MM.1S (cell line): ENCODE measurements at regions not wholly inside any gene's neighbourhood (a gene's known extent, or its start where the extent isn't known, plus 50 kb on each side); places are given as distances from the start of the nearest gene placed in this dataset.

Experiments
- DNase-seq: peaks from one replicate; pipeline ENCODE4 v3.0.0-alpha.2; 2015
- H2AFZ ChIP-seq: fragments of 300-600 bp; sonication (generic); 2 replicates; pipeline ENCODE4 v1.6.0; 2016; ENCODE audit warnings: antibody characterized with exemption, low read length
- H3F3A ChIP-seq: fragments of 300-600 bp; sonication (generic); 2 replicates; pipeline ENCODE4 v1.6.1; 2016; ENCODE audit warnings: mild to moderate bottlenecking, antibody characterized with exemption, low read length, moderate library complexity, mixed read lengths; ENCODE audit not compliant: insufficient read depth
- H3K27ac ChIP-seq: fragments of 300-600 bp; sonication (generic); 2 replicates; pipeline ENCODE4 v1.5.1; 2016; ENCODE audit warnings: mild to moderate bottlenecking, low read length
- H3K27me3 ChIP-seq: fragments of 300-600 bp; sonication (generic); replicated peaks from 2 replicates; pipeline ENCODE4 v1.6.0; 2016; ENCODE audit warnings: low read length; ENCODE audit not compliant: insufficient read depth
- H3K36me3 ChIP-seq: fragments of 300-600 bp; sonication (generic); replicated peaks from 2 replicates; pipeline ENCODE4 v1.6.1; 2016; ENCODE audit warnings: mild to moderate bottlenecking, low read length, mixed read lengths; ENCODE audit not compliant: insufficient read depth
- H3K4me1 ChIP-seq: fragments of 300-600 bp; sonication (generic); 2 replicates; pipeline ENCODE4 v1.6.1; 2016; ENCODE audit warnings: low read length, mixed read lengths
- H3K4me2 ChIP-seq: fragments of 300-600 bp; sonication (generic); 2 replicates; pipeline ENCODE4 v1.6.0; 2016; ENCODE audit warnings: low read depth, low read length
- H3K4me3 ChIP-seq: fragments of 300-600 bp; sonication (generic); 2 replicates; pipeline ENCODE4 v1.5.1; 2016; ENCODE audit warnings: low read length, mixed read lengths
- H3K79me2 ChIP-seq: fragments of 300-600 bp; sonication (generic); 2 replicates; pipeline ENCODE4 v1.6.1; 2016; ENCODE audit warnings: mixed run types, low read length, mixed read lengths
- H3K9ac ChIP-seq: fragments of 300-600 bp; sonication (generic); 2 replicates; pipeline ENCODE4 v1.6.1; 2016; ENCODE audit warnings: low read length, mixed read lengths
- H3K9me2 ChIP-seq: fragments of 300-600 bp; sonication (generic); replicated peaks from 2 replicates; pipeline ENCODE4 v1.6.1; 2016; ENCODE audit warnings: mild to moderate bottlenecking, low read length, mixed read lengths; ENCODE audit not compliant: insufficient read depth
- H3K9me3 ChIP-seq: fragments of 300-600 bp; sonication (generic); replicated peaks from 2 replicates; pipeline ENCODE4 v1.6.1; 2016; ENCODE audit warnings: mild to moderate bottlenecking, low read length, mixed read lengths; ENCODE audit not compliant: insufficient read depth
- H4K20me1 ChIP-seq: fragments of 300-600 bp; sonication (generic); 2 replicates; pipeline ENCODE4 v1.6.1; 2016; ENCODE audit warnings: mild to moderate bottlenecking, low read length, moderate library complexity, mixed read lengths; ENCODE audit not compliant: insufficient read depth
- CTCF ChIP-seq: fragments of 300-600 bp; sonication (generic); IDR thresholded peaks from 2 replicates; pipeline ENCODE4 v1.5.1; 2016; ENCODE audit warnings: antibody characterized with exemption, low read length, mixed read lengths
- EZH2 ChIP-seq: fragments of 300-600 bp; sonication (generic); optimal IDR thresholded peaks from 2 replicates; pipeline ENCODE3; 2017; ENCODE audit warnings: low read depth, mild to moderate bottlenecking, antibody characterized with exemption, low read length, mixed read lengths
- EZH2phosphoT487 ChIP-seq: fragments of 300-600 bp; sonication (generic); IDR thresholded peaks from 2 replicates; pipeline ENCODE4 v1.6.1; 2018; ENCODE audit warnings: antibody characterized with exemption, low read length

GRCh38 chr13:50374517-50374916 lies 359.3 kb downstream of the KCNRG start:
- DNase-seq: no peak
- Histone ChIP-seq H4K20me1 (no peaks in the 10 kb centered on the region), H3K27ac (no peak overlapping the region), H3K79me2 (no peaks in the 10 kb centered on the region), H2AFZ (no peak overlapping the region), H3K36me3 (no peaks in the 10 kb centered on the region), H3F3A (no peaks in the 10 kb centered on the region), H3K9me3 (no peaks in the 10 kb centered on the region), H3K27me3 (no peaks in the 10 kb centered on the region), H3K4me2 (no peak overlapping the region), H3K4me1 (no peaks in the 10 kb centered on the region), H3K4me3 (no peak overlapping the region), H3K9ac (no peak overlapping the region), H3K9me2 (no peaks in the 10 kb centered on the region)
- TF ChIP-seq EZH2phosphoT487: no peak
- TF ChIP-seq EZH2: no peak
- no peak for TF ChIP-seq CTCF

GRCh38 chr13:50375792-50376191 lies 360.5 kb downstream of the KCNRG start:
- Histone ChIP-seq H3K9me2 (no peaks in the 10 kb centered on the region), H3K9me3 (no peaks in the 10 kb centered on the region), H3K79me2 (no peaks in the 10 kb centered on the region), H3F3A (no peaks in the 10 kb centered on the region), H3K36me3 (no peaks in the 10 kb centered on the region), H3K4me1 (no peaks in the 10 kb centered on the region), H2AFZ (no peak overlapping the region), H3K27me3 (no peaks in the 10 kb centered on the region), H3K27ac (no peak overlapping the region), H3K4me2 (no peak overlapping the region), H3K4me3 (no peak overlapping the region), H3K9ac (no peak overlapping the region), H4K20me1 (no peaks in the 10 kb centered on the region)
- no peak for DNase-seq
- TF ChIP-seq CTCF (no peak), EZH2phosphoT487 (no peak), EZH2 (no peak)

GRCh38 chr13:50376895-50377575 lies 361.8 kb downstream of the KCNRG start:
- H3K4me2 ChIP-seq: no peak overlapping the region
- no peak overlapping the region for H2AFZ ChIP-seq
- H3K36me3 ChIP-seq: no peaks in the 10 kb centered on the region
- no peaks in the 10 kb centered on the region for H3K9me3 ChIP-seq
- H4K20me1 ChIP-seq: no peaks in the 10 kb centered on the region
- no peaks in the 10 kb centered on the region for H3F3A ChIP-seq
- H3K27ac ChIP-seq: no peak overlapping the region
- DNase-seq: no peak
- no peak overlapping the region for H3K4me3 ChIP-seq
- no peak for TF ChIP-seq EZH2phosphoT487
- no peak for TF ChIP-seq CTCF
- no peak for TF ChIP-seq EZH2
- H3K9me2 ChIP-seq: no peaks in the 10 kb centered on the region
- H3K79me2 ChIP-seq: no peaks in the 10 kb centered on the region
- H3K27me3 ChIP-seq: no peaks in the 10 kb centered on the region
- no peak overlapping the region for H3K9ac ChIP-seq
- no peaks in the 10 kb centered on the region for H3K4me1 ChIP-seq
